ENCODE measurements at regions not wholly inside any gene's neighbourhood (a gene's known extent, or its start where the extent isn't known, plus 50 kb on each side); places are given as distances from the start of the nearest gene placed in this dataset.

DNA sequence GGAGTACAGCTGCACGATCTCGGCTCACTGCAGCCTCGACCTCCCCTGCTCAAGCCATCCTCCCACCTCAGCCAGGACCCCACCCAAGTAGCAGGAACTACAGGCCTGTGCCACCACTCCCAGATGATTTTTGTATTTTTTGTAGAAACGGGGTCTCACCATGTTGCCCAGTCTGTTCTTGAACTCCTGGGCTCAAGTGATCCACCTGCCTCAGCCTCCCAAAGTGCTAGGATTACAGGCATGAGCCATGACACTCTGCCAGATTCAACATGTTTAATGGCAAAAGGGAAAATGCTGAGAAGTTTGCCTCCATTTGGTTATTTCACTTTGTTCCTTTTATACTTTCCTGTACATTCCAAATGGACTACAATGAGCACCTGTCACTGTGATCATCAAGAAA is 65.8 kb downstream of the ZIC5 start:
- TF ChIP-seq, protein P1, sequence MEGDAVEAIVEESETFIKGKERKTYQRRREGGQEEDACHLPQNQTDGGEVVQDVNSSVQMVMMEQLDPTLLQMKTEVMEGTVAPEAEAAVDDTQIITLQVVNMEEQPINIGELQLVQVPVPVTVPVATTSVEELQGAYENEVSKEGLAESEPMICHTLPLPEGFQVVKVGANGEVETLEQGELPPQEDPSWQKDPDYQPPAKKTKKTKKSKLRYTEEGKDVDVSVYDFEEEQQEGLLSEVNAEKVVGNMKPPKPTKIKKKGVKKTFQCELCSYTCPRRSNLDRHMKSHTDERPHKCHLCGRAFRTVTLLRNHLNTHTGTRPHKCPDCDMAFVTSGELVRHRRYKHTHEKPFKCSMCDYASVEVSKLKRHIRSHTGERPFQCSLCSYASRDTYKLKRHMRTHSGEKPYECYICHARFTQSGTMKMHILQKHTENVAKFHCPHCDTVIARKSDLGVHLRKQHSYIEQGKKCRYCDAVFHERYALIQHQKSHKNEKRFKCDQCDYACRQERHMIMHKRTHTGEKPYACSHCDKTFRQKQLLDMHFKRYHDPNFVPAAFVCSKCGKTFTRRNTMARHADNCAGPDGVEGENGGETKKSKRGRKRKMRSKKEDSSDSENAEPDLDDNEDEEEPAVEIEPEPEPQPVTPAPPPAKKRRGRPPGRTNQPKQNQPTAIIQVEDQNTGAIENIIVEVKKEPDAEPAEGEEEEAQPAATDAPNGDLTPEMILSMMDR (optimal IDR thresholded peaks at IDR 0.05 in 1 of 3, IDR thresholded peaks at IDR 0.05 in 1 of 3, conservative IDR thresholded peaks at IDR 0.05 in 1 of 3; ENCODE audit: extremely low read depth in 1 of 3, insufficient read depth in 2 of 3, low read length in 3 of 3), result no peak
- TF ChIP-seq EZH2 (IDR thresholded peaks at IDR 0.05; ENCODE audit: low read length), result no peak
